ENCODE measurements at regions not wholly inside any gene's neighbourhood (a gene's known extent, or its start where the extent isn't known, plus 50 kb on each side); places are given as distances from the start of the nearest gene placed in this dataset.

GRCh38 chr1:82258887-82259286 lies 458.2 kb downstream of the ADGRL2 start:
- intact Hi-C loops (cut with micrococcal nuclease): no loop called here

GRCh38 chr1:82246050-82246449 lies 445.3 kb downstream of the ADGRL2 start:
- ATAC-seq: no peak
- intact Hi-C loops (cut with micrococcal nuclease): no loop called here
- no peak for DNase-seq

More at GRCh38 chr1:82258887-82259286, 458.2 kb downstream of the ADGRL2 start:
- no peak for DNase-seq
- ATAC-seq: no peak

- DNase-seq (no peak), ATAC-seq (no peak)
- intact Hi-C loops (cut with micrococcal nuclease): no loop called here
Observed at GRCh38 chr1:82245345-82246014, 444.7 kb downstream of the ADGRL2 start.

- ATAC-seq (no peak), DNase-seq (no peak)
- intact Hi-C loops (cut with micrococcal nuclease): no loop called here
Observed at GRCh38 chr1:82240571-82240970, 439.8 kb downstream of the ADGRL2 start.

GRCh38 chr1:82230667-82231066 lies 429.9 kb downstream of the ADGRL2 start:
- no peak for ATAC-seq
- intact Hi-C loops (cut with micrococcal nuclease): no loop called here
- DNase-seq: no peak

GRCh38 chr1:82227306-82228095 lies 426.8 kb downstream of the ADGRL2 start:
- ATAC-seq: peak; percentile 25

GRCh38 chr1:82226186-82226505 lies 425.4 kb downstream of the ADGRL2 start:
- intact Hi-C loops (cut with micrococcal nuclease): no loop called here

More at GRCh38 chr1:82227306-82228095, 426.8 kb downstream of the ADGRL2 start:
- DNase-seq: no peak
- intact Hi-C loops (cut with micrococcal nuclease): no loop called here

GRCh38 chr1:82225421-82226185 lies 424.9 kb downstream of the ADGRL2 start:
- DNase-seq (no peak), ATAC-seq (peak; percentile 65)
- intact Hi-C loops (cut with micrococcal nuclease): no loop called here

More at GRCh38 chr1:82226186-82226505, 425.4 kb downstream of the ADGRL2 start:
- DNase-seq: no peak
- no peak for ATAC-seq

GRCh38 chr1:82223091-82223490 lies 422.4 kb downstream of the ADGRL2 start:
- intact Hi-C loops (cut with micrococcal nuclease): no loop called here
- DNase-seq (no peak), ATAC-seq (no peak)

- ATAC-seq: no peak
- DNase-seq: no peak
- intact Hi-C loops (cut with micrococcal nuclease): no loop called here
Observed at GRCh38 chr1:82221721-82222120, 421.0 kb downstream of the ADGRL2 start.

- ATAC-seq (no peak), DNase-seq (no peak)
- intact Hi-C loops (cut with micrococcal nuclease): no loop called here
Observed at GRCh38 chr1:82220754-82221153, 420.0 kb downstream of the ADGRL2 start.

- no peak for DNase-seq
- intact Hi-C loops (cut with micrococcal nuclease): no loop called here
- ATAC-seq: no peak
Observed at GRCh38 chr1:82219841-82220240, 419.1 kb downstream of the ADGRL2 start.

- DNase-seq (no peak), ATAC-seq (no peak)
- intact Hi-C loops (cut with micrococcal nuclease): no loop called here
Observed at GRCh38 chr1:82218846-82219245, 418.1 kb downstream of the ADGRL2 start.

GRCh38 chr1:82215853-82216175 lies 415.1 kb downstream of the ADGRL2 start:
- no peak for ATAC-seq
- intact Hi-C loops (cut with micrococcal nuclease): no loop called here
- no peak for DNase-seq

GRCh38 chr1:82215056-82215852 lies 414.5 kb downstream of the ADGRL2 start:
- DNase-seq: no peak
- intact Hi-C loops (cut with micrococcal nuclease): no loop called here
- ATAC-seq: no peak

- DNase-seq: no peak
- intact Hi-C loops (cut with micrococcal nuclease): no loop called here
- no peak for ATAC-seq
Observed at GRCh38 chr1:82214606-82215005, 413.9 kb downstream of the ADGRL2 start.

- intact Hi-C loops (cut with micrococcal nuclease): no loop called here
- ATAC-seq (no peak), DNase-seq (no peak)
Observed at GRCh38 chr1:82197606-82198005, 396.9 kb downstream of the ADGRL2 start.

GRCh38 chr1:82195245-82195644 lies 394.5 kb downstream of the ADGRL2 start:
- no peak for DNase-seq
- intact Hi-C loops (cut with micrococcal nuclease): no loop called here
- ATAC-seq: no peak

GRCh38 chr1:82185084-82185483 lies 384.4 kb downstream of the ADGRL2 start:
- ATAC-seq: no peak
- intact Hi-C loops (cut with micrococcal nuclease): no loop called here
- DNase-seq: no peak

GRCh38 chr1:82181846-82182245 lies 381.1 kb downstream of the ADGRL2 start:
- DNase-seq: no peak
- intact Hi-C loops (cut with micrococcal nuclease): no loop called here
- no peak for ATAC-seq
